Ectodermal cell (in vitro differentiated cells): ENCODE measurements at regions not wholly inside any gene's neighbourhood (a gene's known extent, or its start where the extent isn't known, plus 50 kb on each side); places are given as distances from the start of the nearest gene placed in this dataset.
"Not testable (repeated sequence)": the region's sequence is repeated elsewhere in the genome, so short reads cannot be mapped to it uniquely, and the experiment has no call there.

Source experiments
- H3K27ac ChIP-seq: 2 replicates; pipeline ENCODE4 v1.7.0; 2013; ENCODE audit warnings: mild to moderate bottlenecking, low read depth, low read length; ENCODE audit not compliant: insufficient read depth, poor library complexity, severe bottlenecking
- H3K27me3 ChIP-seq: 2 replicates; pipeline ENCODE4 v1.7.0; 2013; ENCODE audit warnings: mild to moderate bottlenecking, low read length; ENCODE audit not compliant: insufficient read depth, control insufficient read depth, poor library complexity, severe bottlenecking
- H3K36me3 ChIP-seq: one replicate; pipeline ENCODE4 v1.7.0; 2013; ENCODE audit warnings: low read length; ENCODE audit not compliant: control insufficient read depth, insufficient read depth
- H3K4me1 ChIP-seq: one replicate; pipeline ENCODE4 v1.7.0; 2013; ENCODE audit warnings: low read length; ENCODE audit not compliant: control insufficient read depth, insufficient read depth
- H3K4me3 ChIP-seq: 2 replicates; pipeline ENCODE4 v1.7.0; 2013; ENCODE audit warnings: low read depth, low read length, control low read depth; ENCODE audit not compliant: insufficient read depth
- H3K9me3 ChIP-seq: 2 replicates; pipeline ENCODE4 v1.7.0; 2013; ENCODE audit warnings: mild to moderate bottlenecking, low read length, moderate library complexity; ENCODE audit not compliant: control insufficient read depth
- WGBS, 2 experiments: methylation state at CpG; one replicate each; pipeline ENCODE4 v1.1.7; 2013; ENCODE audit warnings: missing lambda C conversion rate in 2 of 2; 5-methylcytosine and 5-hydroxymethylcytosine counted together

- no peak overlapping the region for H3K27ac ChIP-seq
- no peaks in the 10 kb centered on the region for H3K36me3 ChIP-seq
- no peak overlapping the region for H3K4me3 ChIP-seq
- H3K9me3 ChIP-seq: no peaks in the 10 kb centered on the region
- peaks cover 3% of the 10 kb centered on the region for H3K4me1 ChIP-seq
- 47 to 50% methylated on average over 11 of the region's 11 CpGs for WGBS, 2 experiments
- no peaks in the 10 kb centered on the region for H3K27me3 ChIP-seq
These were observed 63.5 kb upstream of the HAND1 start for GRCh38 chr5:154541553-154541952.

- H3K27ac ChIP-seq: no peak overlapping the region
- H3K4me3 ChIP-seq: no peak overlapping the region
- H3K9me3 ChIP-seq: no peaks in the 10 kb centered on the region
- 100% methylated on average over 1 of the region's 1 CpG for WGBS, 2 experiments
- no peaks in the 10 kb centered on the region for H3K27me3 ChIP-seq
- H3K36me3 ChIP-seq: no peaks in the 10 kb centered on the region
- peaks cover 3% of the 10 kb centered on the region for H3K4me1 ChIP-seq
These were observed 62.6 kb upstream of the HAND1 start for GRCh38 chr5:154540600-154540999.

- no peaks in the 10 kb centered on the region for H3K36me3 ChIP-seq
- H3K4me1 ChIP-seq: peaks cover 3% of the 10 kb centered on the region
- no peak overlapping the region for H3K27ac ChIP-seq
- 81 to 88% methylated on average over 5 to 6 of the region's 6 CpGs for WGBS, 2 experiments
- no peak overlapping the region for H3K4me3 ChIP-seq
- no peaks in the 10 kb centered on the region for H3K9me3 ChIP-seq
- no peaks in the 10 kb centered on the region for H3K27me3 ChIP-seq
These were observed 60.5 kb upstream of the HAND1 start for GRCh38 chr5:154538492-154538891.

- H3K36me3 ChIP-seq, H3K27ac ChIP-seq, H3K27me3 ChIP-seq, H3K4me1 ChIP-seq, H3K4me3 ChIP-seq, H3K9me3 ChIP-seq: not testable (repeated sequence)
- 94 to 100% methylated on average over 2 to 4 of the region's 4 CpGs for WGBS, 2 experiments
These were observed 58.4 kb upstream of the HAND1 start for GRCh38 chr5:154536439-154536838.

- no peaks in the 10 kb centered on the region for H3K27me3 ChIP-seq
- no peak overlapping the region for H3K4me3 ChIP-seq
- no peak overlapping the region for H3K27ac ChIP-seq
- H3K9me3 ChIP-seq: no peaks in the 10 kb centered on the region
- no peaks in the 10 kb centered on the region for H3K36me3 ChIP-seq
- H3K4me1 ChIP-seq: no peaks in the 10 kb centered on the region
- WGBS, 2 experiments: 91 to 94% methylated on average over 2 of the region's 2 CpGs
These were observed 57.5 kb upstream of the HAND1 start for GRCh38 chr5:154535535-154535934.

- Histone ChIP-seq H3K36me3 (no peaks in the 10 kb centered on the region), H3K4me3 (no peak overlapping the region), H3K9me3 (no peaks in the 10 kb centered on the region), H3K4me1 (no peaks in the 10 kb centered on the region), H3K27ac (no peak overlapping the region), H3K27me3 (no peaks in the 10 kb centered on the region)
- 90 to 93% methylated on average over 12 of the region's 12 CpGs for WGBS, 2 experiments
These were observed 56.5 kb upstream of the HAND1 start for GRCh38 chr5:154534457-154535050.

- Histone ChIP-seq H3K9me3 (no peaks in the 10 kb centered on the region), H3K27ac (no peak overlapping the region), H3K36me3 (no peaks in the 10 kb centered on the region), H3K4me1 (no peaks in the 10 kb centered on the region), H3K4me3 (no peak overlapping the region), H3K27me3 (no peaks in the 10 kb centered on the region)
- 100% methylated on average over 1 of the region's 1 CpG for WGBS, 2 experiments
These were observed 51.3 kb upstream of the HAND1 start for GRCh38 chr5:154529282-154529681.

- Histone ChIP-seq H3K27ac (no peak overlapping the region), H3K27me3 (no peaks in the 10 kb centered on the region), H3K36me3 (no peaks in the 10 kb centered on the region), H3K9me3 (no peaks in the 10 kb centered on the region), H3K4me3 (no peak overlapping the region), H3K4me1 (peaks cover 4% of the 10 kb centered on the region)
- WGBS, 2 experiments: 90 to 93% methylated on average over 5 of the region's 5 CpGs
These were observed 50.1 kb upstream of the HAND1 start for GRCh38 chr5:154528005-154528594.
